ENCODE measurements at regions not wholly inside any gene's neighbourhood (a gene's known extent, or its start where the extent isn't known, plus 50 kb on each side); places are given as distances from the start of the nearest gene placed in this dataset.

- H3K27ac ChIP-seq, result no peak overlapping the region
- no peaks in the 10 kb centered on the region for H3K79me2 ChIP-seq (ENCODE audit: insufficient read depth, low read depth)
- H3K4me3 ChIP-seq (IDR thresholded peaks at IDR 0.05; ENCODE audit: insufficient read depth, low read depth, low read length), result no peak overlapping the region
- no peak for TF ChIP-seq CTCF (conservative IDR thresholded peaks at IDR 0.05; ENCODE audit: low read depth, low read length)
- no peaks in the 10 kb centered on the region for H3K27me3 ChIP-seq (ENCODE audit: insufficient read depth, low read depth)
- H3K4me1 ChIP-seq (ENCODE audit: low read depth, poor library complexity, severe bottlenecking), result no peaks in the 10 kb centered on the region
- no peak overlapping the region for H3K9ac ChIP-seq
- no peak overlapping the region for H3K4me2 ChIP-seq
- no peaks in the 10 kb centered on the region for H3K36me3 ChIP-seq (ENCODE audit: insufficient read depth)
- H2AFZ ChIP-seq (ENCODE audit: low read depth), result no peak overlapping the region
- H4K20me1 ChIP-seq (ENCODE audit: insufficient read depth), result no peaks in the 10 kb centered on the region
These were observed 578.3 kb upstream of the NR5A2 start for GRCh38 chr1:199449221-199449620.

GRCh38 chr1:199449681-199450080, 577.8 kb upstream of the NR5A2 start:
- no peak overlapping the region for H2AFZ ChIP-seq (ENCODE audit: low read depth)
- no peaks in the 10 kb centered on the region for H3K36me3 ChIP-seq (ENCODE audit: insufficient read depth)
- no peaks in the 10 kb centered on the region for H4K20me1 ChIP-seq (ENCODE audit: insufficient read depth)

GRCh38 chr1:199452627-199453026, 574.9 kb upstream of the NR5A2 start:
- Histone ChIP-seq H2AFZ (ENCODE audit: low read depth) (no peak overlapping the region), H3K36me3 (ENCODE audit: insufficient read depth) (no peaks in the 10 kb centered on the region), H3K27me3 (ENCODE audit: insufficient read depth, low read depth) (no peaks in the 10 kb centered on the region), H3K4me3 (IDR thresholded peaks at IDR 0.05; ENCODE audit: insufficient read depth, low read depth, low read length) (no peak overlapping the region), H3K4me1 (ENCODE audit: low read depth, poor library complexity, severe bottlenecking) (no peaks in the 10 kb centered on the region), H3K4me2 (no peak overlapping the region), H3K79me2 (ENCODE audit: insufficient read depth, low read depth) (no peaks in the 10 kb centered on the region), H4K20me1 (ENCODE audit: insufficient read depth) (no peaks in the 10 kb centered on the region), H3K27ac (no peak overlapping the region), H3K9ac (no peak overlapping the region)
- TF ChIP-seq CTCF (conservative IDR thresholded peaks at IDR 0.05; ENCODE audit: low read depth, low read length), result no peak

More at GRCh38 chr1:199449681-199450080, 577.8 kb upstream of the NR5A2 start:
- no peak overlapping the region for H3K27ac ChIP-seq
- TF ChIP-seq CTCF (conservative IDR thresholded peaks at IDR 0.05; ENCODE audit: low read depth, low read length), result no peak
- H3K27me3 ChIP-seq (ENCODE audit: insufficient read depth, low read depth), result no peaks in the 10 kb centered on the region
- H3K4me1 ChIP-seq (ENCODE audit: low read depth, poor library complexity, severe bottlenecking), result no peaks in the 10 kb centered on the region
- no peak overlapping the region for H3K9ac ChIP-seq
- no peak overlapping the region for H3K4me3 ChIP-seq (IDR thresholded peaks at IDR 0.05; ENCODE audit: insufficient read depth, low read depth, low read length)
- no peaks in the 10 kb centered on the region for H3K79me2 ChIP-seq (ENCODE audit: insufficient read depth, low read depth)
- H3K4me2 ChIP-seq, result no peak overlapping the region

GRCh38 chr1:199453723-199454122, 573.8 kb upstream of the NR5A2 start:
- Histone ChIP-seq H3K27me3 (ENCODE audit: insufficient read depth, low read depth) (no peaks in the 10 kb centered on the region), H3K9ac (no peak overlapping the region), H2AFZ (ENCODE audit: low read depth) (no peak overlapping the region), H3K4me1 (ENCODE audit: low read depth, poor library complexity, severe bottlenecking) (no peaks in the 10 kb centered on the region), H3K4me3 (IDR thresholded peaks at IDR 0.05; ENCODE audit: insufficient read depth, low read depth, low read length) (no peak overlapping the region), H4K20me1 (ENCODE audit: insufficient read depth) (no peaks in the 10 kb centered on the region), H3K79me2 (ENCODE audit: insufficient read depth, low read depth) (no peaks in the 10 kb centered on the region), H3K4me2 (no peak overlapping the region), H3K36me3 (ENCODE audit: insufficient read depth) (no peaks in the 10 kb centered on the region), H3K27ac (no peak overlapping the region)
- TF ChIP-seq CTCF (conservative IDR thresholded peaks at IDR 0.05; ENCODE audit: low read depth, low read length), result no peak
